ENCODE measurements at regions not wholly inside any gene's neighbourhood (a gene's known extent, or its start where the extent isn't known, plus 50 kb on each side); places are given as distances from the start of the nearest gene placed in this dataset.

DNA sequence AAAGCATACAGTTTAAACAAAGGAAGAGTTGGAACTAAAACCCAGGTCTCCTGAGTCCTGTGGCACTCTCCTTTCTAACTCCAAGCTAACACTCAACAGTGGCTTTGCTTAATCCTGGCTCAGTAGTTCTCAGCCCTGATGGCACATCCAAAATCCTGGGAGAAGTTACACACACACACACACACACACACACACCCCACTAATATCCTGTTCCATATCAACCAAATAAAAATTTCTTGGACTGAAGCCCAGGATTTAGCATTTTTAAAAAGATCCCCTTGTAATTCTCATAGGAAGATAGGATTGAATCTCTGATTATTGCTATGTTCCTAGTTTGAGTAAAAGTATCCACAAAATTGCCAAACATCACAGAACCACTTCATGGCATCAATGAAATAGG is 136.1 kb upstream of the RIOK3 start:
- TF ChIP-seq, protein P1, sequence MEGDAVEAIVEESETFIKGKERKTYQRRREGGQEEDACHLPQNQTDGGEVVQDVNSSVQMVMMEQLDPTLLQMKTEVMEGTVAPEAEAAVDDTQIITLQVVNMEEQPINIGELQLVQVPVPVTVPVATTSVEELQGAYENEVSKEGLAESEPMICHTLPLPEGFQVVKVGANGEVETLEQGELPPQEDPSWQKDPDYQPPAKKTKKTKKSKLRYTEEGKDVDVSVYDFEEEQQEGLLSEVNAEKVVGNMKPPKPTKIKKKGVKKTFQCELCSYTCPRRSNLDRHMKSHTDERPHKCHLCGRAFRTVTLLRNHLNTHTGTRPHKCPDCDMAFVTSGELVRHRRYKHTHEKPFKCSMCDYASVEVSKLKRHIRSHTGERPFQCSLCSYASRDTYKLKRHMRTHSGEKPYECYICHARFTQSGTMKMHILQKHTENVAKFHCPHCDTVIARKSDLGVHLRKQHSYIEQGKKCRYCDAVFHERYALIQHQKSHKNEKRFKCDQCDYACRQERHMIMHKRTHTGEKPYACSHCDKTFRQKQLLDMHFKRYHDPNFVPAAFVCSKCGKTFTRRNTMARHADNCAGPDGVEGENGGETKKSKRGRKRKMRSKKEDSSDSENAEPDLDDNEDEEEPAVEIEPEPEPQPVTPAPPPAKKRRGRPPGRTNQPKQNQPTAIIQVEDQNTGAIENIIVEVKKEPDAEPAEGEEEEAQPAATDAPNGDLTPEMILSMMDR (conservative IDR thresholded peaks at IDR 0.05; ENCODE audit: low read depth, low read length): no peak
- no peak for TF ChIP-seq EZH2 (IDR thresholded peaks at IDR 0.05; ENCODE audit: borderline replicate concordance, low read depth, low read length, poor library complexity, severe bottlenecking)

Data from A673 (cell line).